Hematopoietic multipotent progenitor cell treated with erythropoietin and hydrocortisone succinate and interleukin-3 and kit ligand, for 17 days (in vitro differentiated cells): ENCODE measurements at regions not wholly inside any gene's neighbourhood (a gene's known extent, or its start where the extent isn't known, plus 50 kb on each side); places are given as distances from the start of the nearest gene placed in this dataset.

Experiments
- DNase-seq: peaks from one replicate; pipeline ENCODE4 v3.0.0-alpha.2; 2015; ENCODE audit warnings: low spot score

DNA sequence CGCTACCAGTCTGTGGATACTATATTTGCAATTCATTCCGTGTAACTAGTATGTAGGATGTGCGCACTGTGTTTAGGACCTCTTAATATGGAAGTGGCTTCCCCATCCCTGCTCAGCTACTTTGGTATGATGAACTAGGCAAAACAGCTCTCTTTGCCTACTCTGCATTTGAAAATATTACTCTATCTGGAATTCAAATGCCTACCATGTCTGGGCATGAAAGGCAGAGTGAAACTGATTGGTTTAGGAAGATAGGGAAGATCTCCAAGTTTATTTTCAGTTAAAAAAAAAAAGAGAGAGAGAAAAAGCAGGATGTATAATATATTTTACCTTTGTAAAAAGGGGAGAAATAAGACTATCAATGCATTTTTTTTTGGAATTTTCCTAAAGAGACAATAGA, 74.1 kb upstream of the ELL2 start:
- no peak for DNase-seq

DNA sequence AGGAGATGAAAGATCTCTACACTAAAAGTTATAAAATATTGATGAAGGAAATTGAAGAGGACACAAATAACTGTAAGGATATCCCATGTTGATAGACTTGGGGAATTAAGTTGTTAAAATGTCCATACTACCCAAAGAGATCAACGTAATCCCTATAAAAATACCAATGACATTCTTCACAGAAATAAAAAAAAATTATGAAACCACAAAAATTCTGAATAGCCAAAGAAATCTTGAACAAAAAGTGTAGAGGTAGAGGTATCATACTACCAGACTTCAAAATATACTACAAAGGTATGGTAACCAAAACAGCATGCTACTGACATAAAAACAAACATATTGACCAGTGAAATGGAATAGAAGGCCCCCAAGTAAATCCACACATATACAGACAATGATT, 71.5 kb upstream of the ELL2 start:
- DNase-seq = no peak

DNA sequence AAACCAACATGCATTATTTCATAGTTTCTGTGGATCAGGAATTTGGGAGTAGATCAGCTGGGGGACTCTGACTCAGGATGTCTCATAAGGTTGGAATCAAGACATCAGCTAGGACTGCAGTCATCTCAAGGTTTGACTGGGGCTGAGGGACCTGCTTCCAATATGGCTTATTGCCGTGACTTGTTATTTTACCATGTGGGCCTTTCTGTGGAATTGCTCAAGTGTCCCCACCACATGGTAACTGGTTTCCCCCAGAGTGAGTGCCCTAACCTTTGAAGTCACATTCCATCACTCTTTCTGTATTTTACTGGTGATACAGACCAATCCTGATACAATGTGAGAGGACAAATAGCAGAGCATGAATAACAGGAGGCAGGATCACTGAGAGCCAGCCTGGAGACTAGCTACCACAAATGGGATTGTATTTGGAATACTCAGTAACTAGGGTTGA, 70.2 kb upstream of the ELL2 start:
- DNase-seq = no peak

DNA sequence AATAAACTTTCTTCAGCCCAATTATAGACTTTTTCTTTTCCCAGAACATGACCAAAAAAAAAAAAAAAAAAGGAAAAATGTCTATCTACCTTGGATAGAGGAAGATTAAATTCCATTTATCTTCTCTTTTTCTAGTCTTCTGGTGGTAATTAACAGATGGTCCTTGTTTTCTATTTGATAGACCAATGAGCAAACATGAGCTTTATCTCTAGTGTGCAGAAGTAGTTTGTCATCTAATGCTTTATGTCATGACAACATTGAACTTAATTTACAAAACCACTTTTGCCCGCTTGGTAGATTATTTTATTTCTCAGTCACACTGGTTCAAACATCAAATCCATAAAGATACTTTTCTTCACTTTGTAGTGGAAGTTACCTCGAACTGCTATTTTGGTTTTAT, 69.5 kb upstream of the ELL2 start:
- no peak for DNase-seq

DNA sequence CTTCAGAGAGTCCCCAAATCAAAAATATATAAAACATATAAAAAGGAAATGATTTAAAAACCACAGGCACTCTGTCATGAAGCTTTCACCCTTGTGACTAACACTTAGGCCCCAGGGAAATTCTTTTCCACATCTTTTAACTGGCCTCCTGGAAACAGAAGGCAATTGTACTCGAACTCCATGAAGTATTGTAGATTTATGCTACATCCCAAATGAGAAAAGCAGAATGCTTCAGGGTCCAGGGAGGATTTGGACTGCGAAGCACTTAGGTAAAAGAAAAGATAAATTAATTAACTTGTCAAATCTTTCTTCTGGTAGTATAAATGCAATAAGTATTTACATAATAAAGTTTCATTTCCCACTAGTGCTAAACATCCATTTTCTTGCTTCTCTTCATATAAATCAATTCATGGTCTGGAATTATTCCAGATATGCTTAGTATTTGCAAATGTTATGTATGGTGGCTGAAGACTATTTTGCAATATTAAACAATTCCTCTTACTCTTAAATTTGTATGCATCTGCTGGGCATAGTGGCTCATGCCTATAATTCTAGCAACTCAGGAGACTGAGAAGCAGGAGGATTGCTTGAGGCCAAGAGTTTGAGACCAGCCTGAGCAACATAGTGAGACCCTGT, 64.9 kb upstream of the ELL2 start:
- DNase-seq = no peak

DNA sequence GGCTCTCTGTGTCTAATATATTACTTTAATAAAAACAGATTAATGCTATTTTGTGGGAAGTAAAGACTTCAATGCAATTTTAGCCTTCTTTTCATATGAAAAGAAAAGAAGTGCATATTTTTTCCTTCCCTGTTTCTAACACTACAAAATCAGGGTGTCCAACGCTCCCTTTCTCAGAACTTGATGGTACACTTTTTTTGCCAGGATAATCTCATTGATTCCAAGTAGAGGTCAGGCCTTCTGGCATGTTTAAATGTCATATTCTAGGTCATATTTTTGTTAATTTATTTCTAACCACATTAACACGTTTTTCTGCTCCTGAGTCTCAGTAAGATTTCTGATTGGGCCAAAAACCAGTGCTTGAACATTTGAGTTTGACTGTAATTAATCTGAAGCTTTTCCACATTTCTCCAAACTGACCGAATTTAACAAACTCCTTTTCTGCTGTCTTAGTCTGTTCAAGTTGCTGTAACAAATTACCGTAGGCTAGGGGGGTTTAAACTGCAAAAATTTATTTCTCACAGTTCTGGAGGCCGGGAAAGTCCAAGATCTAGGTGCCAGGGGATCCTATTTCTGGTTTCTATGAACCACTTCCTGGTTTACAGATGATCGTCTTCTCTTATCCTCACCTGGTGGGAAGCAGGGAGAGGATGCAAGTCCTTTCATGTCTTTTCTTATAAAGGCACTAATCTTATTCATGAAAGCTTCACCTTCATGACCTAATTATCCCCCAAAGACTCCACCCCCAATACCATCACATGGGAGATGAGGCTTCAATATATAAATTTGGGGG, 63.2 kb upstream of the ELL2 start:
- DNase-seq = no peak

DNA sequence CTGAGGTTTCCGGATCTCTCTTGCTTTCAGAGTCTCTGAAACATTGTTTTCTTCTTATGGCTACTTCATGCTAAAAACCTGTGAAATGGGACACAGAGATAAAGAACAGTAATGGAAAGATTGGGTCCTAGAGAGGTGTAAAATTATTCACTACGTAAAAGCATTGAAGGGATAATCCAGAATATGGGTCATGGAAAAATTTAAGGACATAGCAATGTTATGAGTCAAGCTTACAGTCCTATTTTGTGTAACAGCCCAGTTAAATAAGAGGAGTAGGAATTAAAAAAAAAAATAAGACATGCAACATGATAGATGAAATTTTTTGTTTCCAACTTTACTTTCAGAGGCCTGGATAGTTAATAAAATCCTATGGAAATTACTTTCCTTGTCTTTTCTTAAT, 61.9 kb upstream of the ELL2 start:
- no peak for DNase-seq

DNA sequence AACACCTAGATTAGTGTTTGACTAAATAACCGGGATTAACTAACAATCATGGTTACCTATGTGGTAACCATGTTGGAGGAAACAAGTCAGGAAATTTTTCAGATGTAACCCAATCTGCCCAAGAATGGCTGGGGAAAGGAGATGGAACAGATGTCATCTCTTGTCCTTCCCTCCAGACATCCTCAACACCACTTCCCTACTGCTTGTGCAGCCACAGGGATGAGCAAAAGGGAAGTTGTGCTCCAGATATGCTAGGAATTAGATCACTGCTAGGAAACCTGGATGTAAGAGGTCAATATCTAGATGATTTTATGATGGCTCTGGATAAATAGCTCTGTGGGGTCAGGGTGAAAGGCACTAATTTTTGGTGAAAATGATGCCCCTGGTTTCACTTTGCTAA, 61.3 kb upstream of the ELL2 start:
- DNase-seq = no peak

DNA sequence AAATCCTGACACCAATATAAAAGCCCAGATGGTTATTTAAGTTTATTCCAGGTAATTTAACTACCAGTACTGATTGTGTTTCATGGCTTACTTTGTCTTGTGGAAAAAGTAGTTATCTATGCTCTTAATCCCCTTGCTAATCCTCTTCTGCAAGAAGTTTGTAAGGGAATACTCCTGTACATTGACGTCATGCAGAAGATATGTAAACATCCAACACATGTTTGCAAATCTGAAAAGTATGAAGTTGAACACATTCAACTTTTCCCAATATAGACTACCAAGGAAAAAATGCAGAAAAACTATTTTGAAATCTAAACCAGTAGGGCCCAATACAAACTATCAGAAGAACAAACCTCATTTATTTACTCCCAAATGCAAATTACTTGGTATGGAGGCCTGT, 56.3 kb upstream of the ELL2 start:
- DNase-seq = no peak

DNA sequence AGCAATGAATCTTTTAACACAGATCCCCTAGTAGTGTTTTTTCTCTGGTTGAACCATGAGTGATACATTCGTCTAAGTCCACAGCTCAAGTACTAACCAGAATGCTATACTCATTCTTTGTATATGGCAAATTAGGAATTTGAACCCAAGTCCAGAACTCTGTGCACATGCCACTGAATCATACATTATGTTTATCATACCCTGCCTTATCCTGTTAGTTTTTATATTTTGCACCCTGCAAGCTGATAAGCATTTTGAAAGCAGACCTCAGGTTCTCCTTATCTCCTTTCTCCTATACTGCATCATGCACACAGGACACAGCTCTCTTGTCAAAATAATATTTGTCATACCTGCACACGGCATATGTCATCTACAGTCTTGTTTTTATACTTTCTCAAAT, 54.6 kb upstream of the ELL2 start:
- DNase-seq = no peak

DNA sequence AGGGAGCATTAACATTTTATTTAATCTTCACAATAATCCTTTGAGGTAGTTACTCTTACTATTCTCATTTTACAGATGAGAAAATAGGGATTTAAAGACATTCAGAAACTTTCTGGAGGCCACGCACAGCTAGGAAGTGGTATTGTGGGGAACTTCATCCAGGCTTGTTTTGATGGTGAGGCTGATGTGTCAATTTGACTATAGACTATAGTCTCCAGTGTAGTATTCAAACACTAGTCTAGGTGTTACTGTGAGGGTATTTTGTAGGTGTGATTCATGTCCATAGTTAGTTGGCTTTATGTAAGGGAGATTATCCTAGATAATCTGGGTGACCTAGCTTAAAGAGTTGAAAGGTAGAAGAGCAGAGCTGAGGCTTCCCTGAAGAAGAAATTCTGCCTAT, 54.1 kb upstream of the ELL2 start:
- DNase-seq = no peak

DNA sequence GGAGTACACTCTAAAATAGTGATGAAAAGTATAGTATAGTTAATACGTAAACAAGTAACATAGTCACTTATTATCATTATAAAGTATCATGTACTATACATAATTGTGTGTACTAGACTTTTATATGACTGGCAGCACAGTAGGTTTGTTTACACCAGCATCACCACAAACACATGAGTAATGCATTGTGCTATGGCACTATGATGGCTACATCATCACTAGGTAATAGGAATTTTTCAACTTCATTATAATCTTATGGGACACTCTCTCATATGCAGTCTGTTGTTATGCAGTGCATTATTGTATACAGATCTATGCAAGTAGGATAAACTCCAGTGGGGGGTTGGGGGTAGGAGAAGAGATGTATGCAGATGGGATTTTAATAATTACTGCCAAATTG, 52.7 kb upstream of the ELL2 start:
- DNase-seq = no peak

DNA sequence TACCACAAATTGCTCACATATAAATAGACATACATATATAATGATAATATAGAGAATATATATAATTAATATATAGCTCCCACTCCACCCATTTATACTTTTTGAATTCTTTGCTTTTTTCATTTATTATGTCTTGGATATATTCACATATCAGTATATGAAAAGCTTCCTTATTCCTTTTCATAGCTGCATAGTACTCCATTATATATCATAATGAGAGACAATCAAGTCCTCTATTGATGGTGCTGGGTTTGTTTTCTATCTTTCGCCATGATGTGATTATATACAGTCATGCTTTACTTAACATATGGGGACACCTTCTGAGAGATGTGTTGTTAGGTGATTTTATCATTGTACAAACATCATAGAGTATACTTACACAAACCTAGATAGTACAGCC, 51.6 kb upstream of the ELL2 start:
- DNase-seq = no peak

DNA sequence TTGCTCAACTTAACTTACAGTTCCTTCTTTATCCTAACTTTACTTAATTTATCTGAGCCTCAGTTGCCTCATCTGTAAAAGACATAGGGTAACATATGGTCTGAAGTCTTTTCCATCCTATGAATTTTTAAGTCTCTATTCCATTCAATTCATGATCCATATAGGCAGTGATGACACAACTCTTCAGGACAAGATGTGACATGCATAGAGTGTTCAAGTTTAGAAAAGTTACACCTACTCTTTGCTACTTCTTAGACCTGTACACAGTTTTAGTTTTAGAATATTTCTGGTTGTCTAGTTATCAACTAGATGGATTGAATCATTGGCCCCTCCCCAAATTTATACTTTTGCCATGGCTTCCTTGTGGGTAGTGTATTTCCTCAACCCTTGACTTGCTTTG, 50.7 kb upstream of the ELL2 start:
- no peak for DNase-seq
